ENCODE measurements at regions not wholly inside any gene's neighbourhood (a gene's known extent, or its start where the extent isn't known, plus 50 kb on each side); places are given as distances from the start of the nearest gene placed in this dataset.

- Mint-ChIP-seq H3K4me3 (no peak overlapping the region), H3K9me3 (ENCODE audit: low read depth) (no peaks in the 10 kb centered on the region), H3K27me3 (no peaks in the 10 kb centered on the region), H3K27ac (no peak overlapping the region), H3K4me1 (no peaks in the 10 kb centered on the region), H3K36me3 (no peaks in the 10 kb centered on the region)
- CTCF ChIA-PET: no interaction called here
- DNase-seq (no peak), ATAC-seq (no peak)
Measured at GRCh38 chr18:24817150-24817549, 356.7 kb downstream of the HRH4 start.

- Mint-ChIP-seq H3K27ac (no peak overlapping the region), H3K4me3 (no peak overlapping the region), H3K36me3 (no peaks in the 10 kb centered on the region), H3K27me3 (no peaks in the 10 kb centered on the region), H3K4me1 (no peaks in the 10 kb centered on the region), H3K9me3 (ENCODE audit: low read depth) (no peaks in the 10 kb centered on the region)
- ATAC-seq (no peak), DNase-seq (no peak)
- CTCF ChIA-PET: no interaction called here
Measured at GRCh38 chr18:24817587-24818371, 357.3 kb downstream of the HRH4 start.

GRCh38 chr18:24818441-24818840 is 358.0 kb downstream of the HRH4 start:
- no peaks in the 10 kb centered on the region for H3K9me3 Mint-ChIP-seq (ENCODE audit: low read depth)
- CTCF ChIA-PET: interaction anchor here (0.6 kb wide), 1 partner anchor 379 kb away, joined by 3 read pairs; no protein-coding TSS in a partner anchor
- no peaks in the 10 kb centered on the region for H3K27me3 Mint-ChIP-seq
- H3K4me3 Mint-ChIP-seq: no peak overlapping the region
- H3K36me3 Mint-ChIP-seq: no peaks in the 10 kb centered on the region
- DNase-seq: no peak
- no peak for ATAC-seq
- no peak overlapping the region for H3K27ac Mint-ChIP-seq
- no peaks in the 10 kb centered on the region for H3K4me1 Mint-ChIP-seq

GRCh38 chr18:24819141-24819890 is 358.9 kb downstream of the HRH4 start:
- CTCF ChIA-PET: interaction anchor here (0.6 kb wide), 1 partner anchor 380 kb away, joined by 3 read pairs; no protein-coding TSS in a partner anchor
- H3K4me1 Mint-ChIP-seq: no peaks in the 10 kb centered on the region
- H3K27me3 Mint-ChIP-seq: no peaks in the 10 kb centered on the region
- no peaks in the 10 kb centered on the region for H3K9me3 Mint-ChIP-seq (ENCODE audit: low read depth)
- H3K36me3 Mint-ChIP-seq: no peaks in the 10 kb centered on the region
- DNase-seq (no peak), ATAC-seq (no peak)
- no peak overlapping the region for H3K27ac Mint-ChIP-seq
- no peak overlapping the region for H3K4me3 Mint-ChIP-seq

GRCh38 chr18:24825397-24825796 is 365.0 kb downstream of the HRH4 start:
- Mint-ChIP-seq H3K27ac (no peak overlapping the region), H3K27me3 (no peaks in the 10 kb centered on the region), H3K9me3 (ENCODE audit: low read depth) (no peaks in the 10 kb centered on the region), H3K36me3 (no peaks in the 10 kb centered on the region), H3K4me3 (no peak overlapping the region), H3K4me1 (no peaks in the 10 kb centered on the region)
- ATAC-seq (no peak), DNase-seq (no peak)
- CTCF ChIA-PET: no interaction called here

- ATAC-seq (no peak), DNase-seq (no peak)
- CTCF ChIA-PET: no interaction called here
- H3K9me3 Mint-ChIP-seq (ENCODE audit: low read depth): no peaks in the 10 kb centered on the region
- H3K27ac Mint-ChIP-seq: no peak overlapping the region
- H3K36me3 Mint-ChIP-seq: no peaks in the 10 kb centered on the region
- no peaks in the 10 kb centered on the region for H3K4me1 Mint-ChIP-seq
- H3K27me3 Mint-ChIP-seq: no peaks in the 10 kb centered on the region
- no peak overlapping the region for H3K4me3 Mint-ChIP-seq
Measured at GRCh38 chr18:24826605-24827004, 366.2 kb downstream of the HRH4 start.

GRCh38 chr18:24827501-24827900 is 367.1 kb downstream of the HRH4 start:
- H3K4me1 Mint-ChIP-seq: no peaks in the 10 kb centered on the region
- DNase-seq: no peak
- H3K27me3 Mint-ChIP-seq: no peaks in the 10 kb centered on the region
- H3K9me3 Mint-ChIP-seq (ENCODE audit: low read depth): no peaks in the 10 kb centered on the region
- no peak overlapping the region for H3K27ac Mint-ChIP-seq
- H3K36me3 Mint-ChIP-seq: no peaks in the 10 kb centered on the region
- CTCF ChIA-PET: no interaction called here
- H3K4me3 Mint-ChIP-seq: no peak overlapping the region
- no peak for ATAC-seq

GRCh38 chr18:24831081-24831480 is 370.6 kb downstream of the HRH4 start:
- no peak for DNase-seq
- no peak for ATAC-seq
- Mint-ChIP-seq H3K27me3 (peaks cover 2% of the 10 kb centered on the region), H3K4me1 (no peaks in the 10 kb centered on the region), H3K4me3 (no peak overlapping the region), H3K9me3 (ENCODE audit: low read depth) (peaks cover 2% of the 10 kb centered on the region), H3K36me3 (no peaks in the 10 kb centered on the region), H3K27ac (no peak overlapping the region)
- CTCF ChIA-PET: no interaction called here

GRCh38 chr18:24831871-24832665 is 371.6 kb downstream of the HRH4 start:
- Mint-ChIP-seq H3K4me3 (no peak overlapping the region), H3K9me3 (ENCODE audit: low read depth) (peaks cover 2% of the 10 kb centered on the region), H3K36me3 (no peaks in the 10 kb centered on the region), H3K4me1 (no peaks in the 10 kb centered on the region), H3K27me3 (peaks cover 2% of the 10 kb centered on the region), H3K27ac (no peak overlapping the region)
- ATAC-seq: no peak
- CTCF ChIA-PET: no interaction called here
- no peak for DNase-seq

- H3K4me3 Mint-ChIP-seq: no peak overlapping the region
- CTCF ChIA-PET: no interaction called here
- no peaks in the 10 kb centered on the region for H3K36me3 Mint-ChIP-seq
- H3K27me3 Mint-ChIP-seq: peaks cover 2% of the 10 kb centered on the region
- H3K4me1 Mint-ChIP-seq: no peaks in the 10 kb centered on the region
- H3K27ac Mint-ChIP-seq: no peak overlapping the region
- DNase-seq (no peak), ATAC-seq (no peak)
- H3K9me3 Mint-ChIP-seq (ENCODE audit: low read depth): peaks cover 5% of the 10 kb centered on the region
Measured at GRCh38 chr18:24835751-24836150, 375.3 kb downstream of the HRH4 start.

GRCh38 chr18:24837066-24837465 is 376.6 kb downstream of the HRH4 start:
- Mint-ChIP-seq H3K4me1 (no peaks in the 10 kb centered on the region), H3K9me3 (ENCODE audit: low read depth) (peaks cover 5% of the 10 kb centered on the region), H3K4me3 (no peak overlapping the region), H3K36me3 (no peaks in the 10 kb centered on the region), H3K27me3 (peaks cover 2% of the 10 kb centered on the region), H3K27ac (no peak overlapping the region)
- ATAC-seq (no peak), DNase-seq (no peak)
- CTCF ChIA-PET: no interaction called here

GRCh38 chr18:24840051-24840450 is 379.6 kb downstream of the HRH4 start:
- DNase-seq: no peak
- Mint-ChIP-seq H3K27ac (no peak overlapping the region), H3K4me1 (no peaks in the 10 kb centered on the region), H3K36me3 (no peaks in the 10 kb centered on the region), H3K9me3 (ENCODE audit: low read depth) (peaks cover 5% of the 10 kb centered on the region), H3K27me3 (no peaks in the 10 kb centered on the region), H3K4me3 (no peak overlapping the region)
- no peak for ATAC-seq
- CTCF ChIA-PET: no interaction called here

GRCh38 chr18:24840640-24841039 is 380.2 kb downstream of the HRH4 start:
- H3K4me3 Mint-ChIP-seq: no peak overlapping the region
- no peaks in the 10 kb centered on the region for H3K36me3 Mint-ChIP-seq
- DNase-seq (no peak), ATAC-seq (no peak)
- CTCF ChIA-PET: no interaction called here
- H3K4me1 Mint-ChIP-seq: no peaks in the 10 kb centered on the region
- no peaks in the 10 kb centered on the region for H3K27me3 Mint-ChIP-seq
- peaks cover 3% of the 10 kb centered on the region for H3K9me3 Mint-ChIP-seq (ENCODE audit: low read depth)
- H3K27ac Mint-ChIP-seq: no peak overlapping the region

GRCh38 chr18:24841536-24841935 is 381.1 kb downstream of the HRH4 start:
- Mint-ChIP-seq H3K4me3 (no peak overlapping the region), H3K9me3 (ENCODE audit: low read depth) (peaks cover 3% of the 10 kb centered on the region), H3K36me3 (no peaks in the 10 kb centered on the region), H3K27ac (no peak overlapping the region), H3K27me3 (no peaks in the 10 kb centered on the region), H3K4me1 (no peaks in the 10 kb centered on the region)
- no peak for ATAC-seq
- DNase-seq: no peak
- CTCF ChIA-PET: no interaction called here

All from activated CD8-positive, alpha-beta memory T cell treated with anti-CD3 and anti-CD28 coated beads, Interleukin-2, amount 10 ng/mL, durations not matched to agents 7 days and 5 days (primary cell).